ENCODE measurements at regions not wholly inside any gene's neighbourhood (a gene's known extent, or its start where the extent isn't known, plus 50 kb on each side); places are given as distances from the start of the nearest gene placed in this dataset.

DNA sequence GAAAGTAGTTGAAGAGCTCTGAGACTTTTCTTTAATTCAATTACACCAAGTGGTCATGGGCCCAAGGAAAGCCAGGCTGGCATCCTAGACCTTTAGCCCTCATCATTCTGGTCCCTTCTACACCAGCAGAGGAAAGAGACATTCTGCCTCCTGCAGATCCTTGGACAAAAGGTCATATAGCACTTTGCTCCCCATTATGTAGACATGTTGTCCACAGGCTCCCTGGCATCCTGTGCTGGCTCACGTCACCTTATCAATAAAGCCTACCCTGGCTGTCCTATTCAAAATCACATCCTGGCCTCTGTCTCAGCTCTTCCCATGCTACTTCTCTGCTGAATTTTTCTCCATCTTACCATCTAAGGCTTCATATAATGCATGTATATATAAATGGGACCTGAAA lies 61.6 kb upstream of the MAF start:
- H3K27ac ChIP-seq, result no peak overlapping the region
- TF ChIP-seq, protein P1, sequence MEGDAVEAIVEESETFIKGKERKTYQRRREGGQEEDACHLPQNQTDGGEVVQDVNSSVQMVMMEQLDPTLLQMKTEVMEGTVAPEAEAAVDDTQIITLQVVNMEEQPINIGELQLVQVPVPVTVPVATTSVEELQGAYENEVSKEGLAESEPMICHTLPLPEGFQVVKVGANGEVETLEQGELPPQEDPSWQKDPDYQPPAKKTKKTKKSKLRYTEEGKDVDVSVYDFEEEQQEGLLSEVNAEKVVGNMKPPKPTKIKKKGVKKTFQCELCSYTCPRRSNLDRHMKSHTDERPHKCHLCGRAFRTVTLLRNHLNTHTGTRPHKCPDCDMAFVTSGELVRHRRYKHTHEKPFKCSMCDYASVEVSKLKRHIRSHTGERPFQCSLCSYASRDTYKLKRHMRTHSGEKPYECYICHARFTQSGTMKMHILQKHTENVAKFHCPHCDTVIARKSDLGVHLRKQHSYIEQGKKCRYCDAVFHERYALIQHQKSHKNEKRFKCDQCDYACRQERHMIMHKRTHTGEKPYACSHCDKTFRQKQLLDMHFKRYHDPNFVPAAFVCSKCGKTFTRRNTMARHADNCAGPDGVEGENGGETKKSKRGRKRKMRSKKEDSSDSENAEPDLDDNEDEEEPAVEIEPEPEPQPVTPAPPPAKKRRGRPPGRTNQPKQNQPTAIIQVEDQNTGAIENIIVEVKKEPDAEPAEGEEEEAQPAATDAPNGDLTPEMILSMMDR (conservative IDR thresholded peaks at IDR 0.05), result no peak

DNA sequence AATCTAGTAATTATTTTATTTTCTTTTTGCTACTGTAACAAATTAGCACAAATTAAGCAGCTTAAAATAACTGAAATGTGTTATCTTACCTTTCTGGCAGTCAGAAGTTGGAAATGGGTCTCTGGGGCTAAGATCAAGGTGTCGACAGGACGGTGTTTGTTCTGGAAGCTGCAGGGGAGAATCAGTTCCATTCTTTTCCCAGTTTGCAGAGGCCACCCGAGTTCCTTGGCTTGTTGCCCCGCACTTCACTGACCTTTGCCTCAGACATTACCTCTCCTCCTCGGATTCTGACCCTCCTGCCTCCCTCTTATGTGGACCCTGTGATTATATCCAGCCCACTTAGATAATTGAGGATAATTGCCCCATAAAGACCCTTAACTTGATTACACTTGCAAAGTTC lies 61.0 kb upstream of the MAF start:
- TF ChIP-seq, protein P1 (conservative IDR thresholded peaks at IDR 0.05), result no peak
- no peak overlapping the region for H3K27ac ChIP-seq

- TF ChIP-seq, protein P1 (conservative IDR thresholded peaks at IDR 0.05), result no peak
- no peak overlapping the region for H3K27ac ChIP-seq
Observed at GRCh38 chr16:79659344-79659743, 58.8 kb upstream of the MAF start.

DNA sequence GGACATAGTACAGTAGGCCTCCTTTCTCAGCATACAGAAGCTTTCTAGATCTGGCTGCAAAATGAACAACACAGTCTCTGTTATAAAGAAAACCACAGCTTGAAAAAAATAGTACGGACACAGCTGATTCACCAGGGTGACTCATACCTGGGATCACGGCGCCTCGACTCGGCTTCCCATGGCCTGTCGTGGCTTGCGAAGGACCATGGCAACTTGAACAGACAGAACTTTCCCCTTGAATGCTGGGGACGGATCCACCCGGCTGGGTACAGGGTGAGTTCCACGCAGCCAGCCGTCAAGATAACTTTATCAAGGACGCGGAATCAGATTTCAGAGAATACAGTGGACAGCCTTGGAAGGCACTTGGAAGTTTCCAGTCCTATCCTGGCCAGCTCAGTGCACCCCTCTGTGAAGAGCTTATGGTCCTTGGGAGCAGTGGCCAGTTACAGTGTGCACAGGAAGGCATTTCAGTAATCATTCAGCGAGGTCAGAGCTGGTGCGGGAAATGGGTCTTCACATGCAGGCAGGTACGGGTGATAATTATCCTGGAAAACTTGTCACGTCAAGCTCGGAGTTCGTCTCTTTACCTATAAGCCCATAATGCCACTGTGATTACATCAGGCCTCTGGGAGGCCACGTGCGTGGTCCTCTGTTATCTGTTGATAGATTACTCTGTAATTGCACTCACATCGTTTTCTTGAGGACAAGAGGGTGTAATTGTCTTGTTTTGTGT lies 57.9 kb upstream of the MAF start:
- no peak overlapping the region for H3K27ac ChIP-seq
- TF ChIP-seq, protein P1 (conservative IDR thresholded peaks at IDR 0.05), result no peak

DNA sequence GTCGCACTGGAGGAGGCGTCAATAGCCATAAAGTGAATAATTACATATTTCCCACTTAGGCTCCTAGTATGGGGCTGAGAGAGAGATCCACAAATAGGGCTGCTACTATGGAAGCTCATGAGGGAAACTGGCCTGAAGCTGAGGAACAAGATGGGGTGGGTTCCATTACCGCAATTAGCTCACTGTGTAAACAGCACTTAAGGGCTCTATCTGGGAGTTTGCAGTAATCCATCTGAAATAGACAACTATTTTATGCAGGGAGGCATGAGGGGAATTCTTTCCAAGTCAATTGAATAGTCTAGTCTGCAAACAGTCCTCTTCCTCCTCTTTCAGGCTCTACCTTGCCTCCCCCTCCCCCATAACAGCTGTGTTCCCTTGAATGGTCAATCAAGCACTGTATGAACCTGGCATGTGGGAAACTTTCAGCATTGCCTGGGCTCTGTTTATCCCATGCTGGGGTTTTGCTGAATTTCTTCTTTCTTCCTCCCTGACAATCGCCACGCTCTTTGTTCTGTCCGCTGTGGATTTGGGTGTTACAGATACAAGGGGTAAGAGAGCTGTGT lies 56.1 kb upstream of the MAF start:
- TF ChIP-seq, protein P1 (conservative IDR thresholded peaks at IDR 0.05), result no peak

GRCh38 chr16:79653373-79653891 lies 52.9 kb upstream of the MAF start:
- no peak overlapping the region for H3K27ac ChIP-seq
- TF ChIP-seq, protein P1 (conservative IDR thresholded peaks at IDR 0.05), result no peak

More for the DNA sequence above, 56.1 kb upstream of the MAF start:
- H3K27ac ChIP-seq, result no peak overlapping the region

DNA sequence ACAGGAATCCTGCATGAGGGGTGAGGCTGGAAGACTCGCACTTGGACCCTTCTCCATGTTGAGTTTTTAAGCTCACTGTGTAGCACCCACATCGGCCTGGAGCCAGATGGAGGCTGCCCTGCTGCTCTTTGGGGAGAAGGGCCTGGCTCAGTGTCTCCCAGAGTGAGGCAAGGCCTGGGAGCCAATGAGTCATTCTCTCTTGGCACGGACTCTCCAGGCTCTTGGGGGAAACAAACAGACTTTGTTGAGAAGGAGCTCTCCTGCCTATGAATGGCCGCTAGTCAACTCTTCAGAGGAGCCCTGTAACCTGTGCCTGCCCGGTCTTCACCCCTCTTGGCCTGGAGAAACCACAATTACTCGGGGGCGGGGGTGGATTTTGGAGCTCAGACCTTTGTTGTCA lies 50.8 kb upstream of the MAF start:
- TF ChIP-seq, protein P1 (conservative IDR thresholded peaks at IDR 0.05), result no peak
- H3K27ac ChIP-seq, result no peak overlapping the region
